ENCODE measurements at regions not wholly inside any gene's neighbourhood (a gene's known extent, or its start where the extent isn't known, plus 50 kb on each side); places are given as distances from the start of the nearest gene placed in this dataset.

- TF ChIP-seq CTCF (conservative IDR thresholded peaks at IDR 0.05; ENCODE audit: low read length), result no peak
- no peak overlapping the region for H3K4me3 ChIP-seq (ENCODE audit: low read length)
- DNase-seq (ENCODE audit: low read depth), result no peak
Observed at GRCh38 chr3:124632566-124633140, 97.6 kb upstream of the UMPS start.

GRCh38 chr3:124633524-124633923 is 96.7 kb upstream of the UMPS start:
- no peak for DNase-seq (ENCODE audit: low read depth)
- no peak overlapping the region for H3K4me3 ChIP-seq (ENCODE audit: low read length)
- no peak for TF ChIP-seq CTCF (conservative IDR thresholded peaks at IDR 0.05; ENCODE audit: low read length)

- no peak for TF ChIP-seq CTCF (conservative IDR thresholded peaks at IDR 0.05; ENCODE audit: low read length)
- DNase-seq (ENCODE audit: low read depth), result no peak
- no peak overlapping the region for H3K4me3 ChIP-seq (ENCODE audit: low read length)
Observed at GRCh38 chr3:124634210-124635168, 95.8 kb upstream of the UMPS start.

- no peak for TF ChIP-seq CTCF (conservative IDR thresholded peaks at IDR 0.05; ENCODE audit: low read length)
- H3K4me3 ChIP-seq (ENCODE audit: low read length), result no peak overlapping the region
- DNase-seq (ENCODE audit: low read depth), result no peak
Observed at GRCh38 chr3:124635169-124635539, 95.1 kb upstream of the UMPS start.

GRCh38 chr3:124636101-124636862 is 94.0 kb upstream of the UMPS start:
- no peak for TF ChIP-seq CTCF (conservative IDR thresholded peaks at IDR 0.05; ENCODE audit: low read length)
- H3K4me3 ChIP-seq (ENCODE audit: low read length), result no peak overlapping the region
- no peak for DNase-seq (ENCODE audit: low read depth)

GRCh38 chr3:124636863-124637296 is 93.4 kb upstream of the UMPS start:
- no peak for DNase-seq (ENCODE audit: low read depth)
- no peak for TF ChIP-seq CTCF (conservative IDR thresholded peaks at IDR 0.05; ENCODE audit: low read length)
- no peak overlapping the region for H3K4me3 ChIP-seq (ENCODE audit: low read length)
